ENCODE measurements at regions not wholly inside any gene's neighbourhood (a gene's known extent, or its start where the extent isn't known, plus 50 kb on each side); places are given as distances from the start of the nearest gene placed in this dataset.

DNA sequence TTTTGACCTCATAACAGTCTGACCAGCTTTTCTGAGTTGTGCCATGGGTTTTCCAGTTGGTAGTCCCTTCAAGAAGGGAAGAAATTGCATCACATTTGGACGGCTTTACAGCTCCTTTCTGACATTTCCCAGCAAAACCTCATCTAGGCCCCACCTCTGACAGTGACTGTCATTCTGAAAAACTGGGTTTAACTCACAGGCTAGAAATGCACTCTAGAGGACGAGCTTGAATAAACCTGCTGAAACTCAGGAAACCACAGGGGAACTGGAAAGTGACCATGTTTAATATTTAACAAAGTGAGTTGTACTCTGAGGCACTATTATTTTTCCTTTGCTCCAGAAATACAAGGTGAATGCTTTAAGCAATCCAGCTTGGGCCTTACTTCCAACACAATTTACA lies 434.3 kb upstream of the RASGEF1B start:
- POLR2A ChIA-PET: no interaction called here
- no peaks in the 10 kb centered on the region for H3K4me1 ChIP-seq (ENCODE audit: control insufficient read depth, insufficient read depth, low read length)
- BruUV-seq (replicated peaks): no TSS peak
- in situ Hi-C loops (cut with HindIII; ENCODE audit: low pct_unique_long_range_greater_than_20kb, low sequenced_read_pairs): no loop called here
- intact Hi-C loops (cut with micrococcal nuclease; ENCODE audit: unreplicated experiment): no loop called here
- TF ChIP-seq TCF7L2 (IDR thresholded peaks at IDR 0.05; ENCODE audit: low read depth, low read length) (no peak), SIN3A (IDR thresholded peaks at IDR 0.05; ENCODE audit: borderline replicate concordance, insufficient read depth, low read depth, low read length) (no peak)
- TF ChIP-seq, protein P1, sequence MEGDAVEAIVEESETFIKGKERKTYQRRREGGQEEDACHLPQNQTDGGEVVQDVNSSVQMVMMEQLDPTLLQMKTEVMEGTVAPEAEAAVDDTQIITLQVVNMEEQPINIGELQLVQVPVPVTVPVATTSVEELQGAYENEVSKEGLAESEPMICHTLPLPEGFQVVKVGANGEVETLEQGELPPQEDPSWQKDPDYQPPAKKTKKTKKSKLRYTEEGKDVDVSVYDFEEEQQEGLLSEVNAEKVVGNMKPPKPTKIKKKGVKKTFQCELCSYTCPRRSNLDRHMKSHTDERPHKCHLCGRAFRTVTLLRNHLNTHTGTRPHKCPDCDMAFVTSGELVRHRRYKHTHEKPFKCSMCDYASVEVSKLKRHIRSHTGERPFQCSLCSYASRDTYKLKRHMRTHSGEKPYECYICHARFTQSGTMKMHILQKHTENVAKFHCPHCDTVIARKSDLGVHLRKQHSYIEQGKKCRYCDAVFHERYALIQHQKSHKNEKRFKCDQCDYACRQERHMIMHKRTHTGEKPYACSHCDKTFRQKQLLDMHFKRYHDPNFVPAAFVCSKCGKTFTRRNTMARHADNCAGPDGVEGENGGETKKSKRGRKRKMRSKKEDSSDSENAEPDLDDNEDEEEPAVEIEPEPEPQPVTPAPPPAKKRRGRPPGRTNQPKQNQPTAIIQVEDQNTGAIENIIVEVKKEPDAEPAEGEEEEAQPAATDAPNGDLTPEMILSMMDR (IDR thresholded peaks at IDR 0.05): no peak
- no peak for DNase-seq (ENCODE audit: low read depth, low spot score)
- no peak overlapping the region for H3K27ac ChIP-seq (ENCODE audit: low read length)
- H3K27me3 ChIP-seq (ENCODE audit: control insufficient read depth, insufficient read depth, low read length): no peaks in the 10 kb centered on the region
- no peak for ATAC-seq
- H3K4me3 ChIP-seq (ENCODE audit: low read depth in 2 of 2, low read length in 2 of 2): no peak overlapping the region
- no peaks in the 10 kb centered on the region for H3K9me3 ChIP-seq (ENCODE audit: control insufficient read depth, insufficient read depth, low read depth, low read length)
- H3K36me3 ChIP-seq (ENCODE audit: control insufficient read depth, insufficient read depth, low read length): no peaks in the 10 kb centered on the region
- CTCF ChIA-PET: no interaction called here

DNA sequence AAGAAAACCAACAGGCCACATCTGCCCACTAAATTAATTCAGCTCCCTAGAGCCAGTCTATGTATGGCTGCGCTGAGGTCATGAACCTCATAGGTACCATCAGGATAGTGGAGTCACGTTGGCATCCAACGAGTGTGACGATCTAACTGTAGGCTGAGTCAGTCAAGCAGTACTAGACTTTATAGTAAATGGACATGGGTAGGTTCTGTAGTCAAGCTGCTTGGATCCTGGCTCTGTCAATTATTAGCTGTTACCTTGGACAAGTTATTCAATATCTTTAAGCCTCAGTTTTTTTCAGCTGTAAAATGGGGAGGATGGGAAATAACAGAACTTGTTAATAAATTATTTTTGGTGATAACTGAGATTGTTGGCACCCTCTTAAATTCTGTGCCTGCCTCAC lies 432.4 kb upstream of the RASGEF1B start:
- TF ChIP-seq, protein P1 (IDR thresholded peaks at IDR 0.05): no peak
- no peak for TF ChIP-seq SIN3A (IDR thresholded peaks at IDR 0.05; ENCODE audit: borderline replicate concordance, insufficient read depth, low read depth, low read length)
- TF ChIP-seq, protein P2, sequence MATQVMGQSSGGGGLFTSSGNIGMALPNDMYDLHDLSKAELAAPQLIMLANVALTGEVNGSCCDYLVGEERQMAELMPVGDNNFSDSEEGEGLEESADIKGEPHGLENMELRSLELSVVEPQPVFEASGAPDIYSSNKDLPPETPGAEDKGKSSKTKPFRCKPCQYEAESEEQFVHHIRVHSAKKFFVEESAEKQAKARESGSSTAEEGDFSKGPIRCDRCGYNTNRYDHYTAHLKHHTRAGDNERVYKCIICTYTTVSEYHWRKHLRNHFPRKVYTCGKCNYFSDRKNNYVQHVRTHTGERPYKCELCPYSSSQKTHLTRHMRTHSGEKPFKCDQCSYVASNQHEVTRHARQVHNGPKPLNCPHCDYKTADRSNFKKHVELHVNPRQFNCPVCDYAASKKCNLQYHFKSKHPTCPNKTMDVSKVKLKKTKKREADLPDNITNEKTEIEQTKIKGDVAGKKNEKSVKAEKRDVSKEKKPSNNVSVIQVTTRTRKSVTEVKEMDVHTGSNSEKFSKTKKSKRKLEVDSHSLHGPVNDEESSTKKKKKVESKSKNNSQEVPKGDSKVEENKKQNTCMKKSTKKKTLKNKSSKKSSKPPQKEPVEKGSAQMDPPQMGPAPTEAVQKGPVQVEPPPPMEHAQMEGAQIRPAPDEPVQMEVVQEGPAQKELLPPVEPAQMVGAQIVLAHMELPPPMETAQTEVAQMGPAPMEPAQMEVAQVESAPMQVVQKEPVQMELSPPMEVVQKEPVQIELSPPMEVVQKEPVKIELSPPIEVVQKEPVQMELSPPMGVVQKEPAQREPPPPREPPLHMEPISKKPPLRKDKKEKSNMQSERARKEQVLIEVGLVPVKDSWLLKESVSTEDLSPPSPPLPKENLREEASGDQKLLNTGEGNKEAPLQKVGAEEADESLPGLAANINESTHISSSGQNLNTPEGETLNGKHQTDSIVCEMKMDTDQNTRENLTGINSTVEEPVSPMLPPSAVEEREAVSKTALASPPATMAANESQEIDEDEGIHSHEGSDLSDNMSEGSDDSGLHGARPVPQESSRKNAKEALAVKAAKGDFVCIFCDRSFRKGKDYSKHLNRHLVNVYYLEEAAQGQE (IDR thresholded peaks at IDR 0.05; ENCODE audit: insufficient read depth in 1 of 2, low read depth in 2 of 2, low read length in 1 of 2): no peak
- CTCF ChIA-PET: no interaction called here
- POLR2A ChIA-PET: no interaction called here
- H3K36me3 ChIP-seq (ENCODE audit: control insufficient read depth, insufficient read depth, low read length): no peaks in the 10 kb centered on the region
- no peaks in the 10 kb centered on the region for H3K9me3 ChIP-seq (ENCODE audit: control insufficient read depth, insufficient read depth, low read depth, low read length)
- in situ Hi-C loops (cut with HindIII; ENCODE audit: low pct_unique_long_range_greater_than_20kb, low sequenced_read_pairs) (no loop called here), intact Hi-C loops (cut with micrococcal nuclease; ENCODE audit: unreplicated experiment) (no loop called here)
- no peaks in the 10 kb centered on the region for H3K4me1 ChIP-seq (ENCODE audit: control insufficient read depth, insufficient read depth, low read length)
- DNase-seq (ENCODE audit: low read depth, low spot score) (no peak), ATAC-seq (no peak)
- no peak overlapping the region for H3K27ac ChIP-seq (ENCODE audit: low read length)
- no peak overlapping the region for H3K4me3 ChIP-seq (ENCODE audit: low read depth in 2 of 2, low read length in 2 of 2)
- no TSS peak for BruUV-seq (replicated peaks)
- H3K27me3 ChIP-seq (ENCODE audit: control insufficient read depth, insufficient read depth, low read length): no peaks in the 10 kb centered on the region

DNA sequence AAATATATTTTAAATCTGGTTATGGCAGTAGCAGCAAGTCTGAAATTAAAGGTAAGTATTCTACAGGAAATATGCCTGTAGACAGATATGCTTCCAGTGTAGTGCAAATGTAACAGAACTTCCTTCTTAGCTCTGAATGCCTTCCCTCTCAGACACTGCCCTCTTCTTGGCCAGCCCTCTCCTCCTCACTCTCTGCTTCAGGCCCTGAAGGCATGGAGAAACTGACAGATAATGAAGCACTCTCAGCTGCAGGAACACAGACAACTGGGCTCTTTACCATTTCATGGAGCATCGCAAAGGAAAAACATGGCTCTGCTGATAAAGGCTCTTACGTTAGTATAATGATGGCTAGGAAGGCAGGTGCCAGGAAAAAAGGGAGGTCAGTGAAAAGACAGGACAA lies 431.5 kb upstream of the RASGEF1B start:
- ATAC-seq (no peak), DNase-seq (ENCODE audit: low read depth, low spot score) (no peak)
- in situ Hi-C loops (cut with HindIII; ENCODE audit: low pct_unique_long_range_greater_than_20kb, low sequenced_read_pairs) (no loop called here), intact Hi-C loops (cut with micrococcal nuclease; ENCODE audit: unreplicated experiment) (no loop called here)
- no peaks in the 10 kb centered on the region for H3K27me3 ChIP-seq (ENCODE audit: control insufficient read depth, insufficient read depth, low read length)
- H3K4me3 ChIP-seq (ENCODE audit: low read depth in 2 of 2, low read length in 2 of 2): no peak overlapping the region
- H3K4me1 ChIP-seq (ENCODE audit: control insufficient read depth, insufficient read depth, low read length): no peaks in the 10 kb centered on the region
- TF ChIP-seq, protein P1 (IDR thresholded peaks at IDR 0.05): no peak
- TF ChIP-seq TCF7L2 (IDR thresholded peaks at IDR 0.05; ENCODE audit: low read depth, low read length) (no peak), POLR2AphosphoS5 (IDR thresholded peaks at IDR 0.05; ENCODE audit: low read depth, low read length) (no peak), SIN3A (IDR thresholded peaks at IDR 0.05; ENCODE audit: borderline replicate concordance, insufficient read depth, low read depth, low read length) (no peak)
- TF ChIP-seq, protein P2 (IDR thresholded peaks at IDR 0.05; ENCODE audit: insufficient read depth in 1 of 2, low read depth in 2 of 2, low read length in 1 of 2): no peak
- no peak overlapping the region for H3K27ac ChIP-seq (ENCODE audit: low read length)
- H3K9me3 ChIP-seq (ENCODE audit: control insufficient read depth, insufficient read depth, low read depth, low read length): no peaks in the 10 kb centered on the region
- ChIA-PET POLR2A (no interaction called here), CTCF (no interaction called here)
- no peaks in the 10 kb centered on the region for H3K36me3 ChIP-seq (ENCODE audit: control insufficient read depth, insufficient read depth, low read length)
- BruUV-seq (replicated peaks): no TSS peak

All from Panc1 (cell line).